Activated naive CD4-positive, alpha-beta T cell treated with anti-CD3 and anti-CD28 coated beads for 36 hours (primary cell): ENCODE measurements at regions not wholly inside any gene's neighbourhood (a gene's known extent, or its start where the extent isn't known, plus 50 kb on each side); places are given as distances from the start of the nearest gene placed in this dataset.
"Not testable (repeated sequence)": the region's sequence is repeated elsewhere in the genome, so short reads cannot be mapped to it uniquely, and the experiment has no call there.

Source experiments
- CTCF ChIA-PET: fragments of 350-600 bp; sonication (Branson Sonifier 250); formaldehyde crosslinking; loops from one replicate; lab custom pipeline; 2021; ENCODE audit warnings: antibody characterized with exemption; lab: Charles Lee
- DNase-seq: peaks from one replicate; pipeline ENCODE4 v3.0.0-alpha.2; 2020
- H3K27ac Mint-ChIP-seq: one replicate; pipeline ENCODE4 v1.8.0; 2021; ENCODE audit warnings: mild to moderate bottlenecking, mixed read lengths
- H3K27me3 Mint-ChIP-seq: one replicate; pipeline ENCODE4 v1.8.0; 2021; ENCODE audit warnings: low read depth, mixed read lengths
- H3K36me3 Mint-ChIP-seq: one replicate; pipeline ENCODE4 v1.8.0; 2021; ENCODE audit warnings: low read depth, mixed read lengths
- H3K4me1 Mint-ChIP-seq: one replicate; pipeline ENCODE4 v1.8.0; 2021; ENCODE audit warnings: low read depth, mixed read lengths
- H3K4me3 Mint-ChIP-seq: one replicate; pipeline ENCODE4 v1.8.0; 2021; ENCODE audit warnings: mild to moderate bottlenecking, moderate library complexity, mixed read lengths
- H3K9me3 Mint-ChIP-seq: one replicate; pipeline ENCODE4 v1.8.0; 2021; ENCODE audit warnings: mixed read lengths
- intact Hi-C: fragments of 100-400 bp; cut with micrococcal nuclease; formaldehyde crosslinking; loops from one replicate; pipeline ENCODE4 v1.15.1; 2023

DNA sequence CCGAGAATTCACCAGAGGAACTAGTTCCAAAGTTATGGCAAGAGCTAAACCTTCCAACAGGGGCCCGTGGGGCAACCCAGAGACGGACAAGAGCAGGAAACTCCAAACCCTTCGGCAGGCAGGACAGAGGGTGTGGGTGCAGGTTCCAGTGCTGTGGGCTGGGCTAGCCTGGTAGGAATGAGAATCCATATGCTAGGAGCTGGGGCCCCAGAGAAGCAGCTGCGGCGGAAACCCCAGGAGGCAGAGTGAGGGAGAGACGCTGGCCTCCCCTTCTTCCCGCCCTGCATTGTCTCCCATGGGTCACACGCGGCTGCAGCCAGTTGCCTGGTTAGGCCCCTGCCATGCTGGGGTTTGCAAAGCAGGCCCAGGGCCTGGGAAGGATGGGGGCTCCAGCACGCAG is 126.2 kb upstream of the ALDH3B2 start:
- H3K9me3 Mint-ChIP-seq, H3K27me3 Mint-ChIP-seq, H3K4me3 Mint-ChIP-seq, H3K36me3 Mint-ChIP-seq, DNase-seq, CTCF ChIA-PET, H3K27ac Mint-ChIP-seq: not testable (repeated sequence)
- intact Hi-C loops = loop anchor here (10.0 kb wide), 2 partner anchors 396 to 1126 kb away; partner anchors contain the start of genes PPP1CA, RBM4B and TBC1D10C
- peaks cover 21% of the 10 kb centered on the region for H3K4me1 Mint-ChIP-seq

DNA sequence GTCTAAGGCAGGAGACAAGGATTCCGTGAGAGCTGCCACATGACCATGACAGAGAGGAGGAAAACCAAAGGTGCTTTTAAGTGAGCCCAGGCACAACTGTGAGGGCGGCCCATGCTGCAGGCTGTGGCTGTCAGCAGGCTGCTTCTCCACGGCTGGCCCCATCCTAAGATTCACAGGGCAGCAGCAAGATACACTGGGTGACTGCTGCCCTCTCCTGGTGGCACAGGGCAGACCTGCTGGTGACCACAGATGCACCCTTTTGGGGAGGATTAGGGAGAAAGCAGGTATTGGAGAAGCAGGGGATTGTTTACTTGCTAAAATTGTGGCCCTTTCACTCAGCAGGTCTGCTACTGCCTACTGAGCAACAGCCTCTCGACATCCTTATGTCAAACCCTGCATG is 125.4 kb upstream of the ALDH3B2 start:
- H3K36me3 Mint-ChIP-seq, H3K9me3 Mint-ChIP-seq, H3K27me3 Mint-ChIP-seq, H3K4me3 Mint-ChIP-seq, H3K27ac Mint-ChIP-seq, CTCF ChIA-PET: not testable (repeated sequence)
- peak; percentile 18 for DNase-seq
- peaks cover 21% of the 10 kb centered on the region for H3K4me1 Mint-ChIP-seq
- intact Hi-C loops = loop anchor here (10.0 kb wide), 2 partner anchors 395 to 1125 kb away; partner anchors contain the start of genes PPP1CA, RBM4B and TBC1D10C

DNA sequence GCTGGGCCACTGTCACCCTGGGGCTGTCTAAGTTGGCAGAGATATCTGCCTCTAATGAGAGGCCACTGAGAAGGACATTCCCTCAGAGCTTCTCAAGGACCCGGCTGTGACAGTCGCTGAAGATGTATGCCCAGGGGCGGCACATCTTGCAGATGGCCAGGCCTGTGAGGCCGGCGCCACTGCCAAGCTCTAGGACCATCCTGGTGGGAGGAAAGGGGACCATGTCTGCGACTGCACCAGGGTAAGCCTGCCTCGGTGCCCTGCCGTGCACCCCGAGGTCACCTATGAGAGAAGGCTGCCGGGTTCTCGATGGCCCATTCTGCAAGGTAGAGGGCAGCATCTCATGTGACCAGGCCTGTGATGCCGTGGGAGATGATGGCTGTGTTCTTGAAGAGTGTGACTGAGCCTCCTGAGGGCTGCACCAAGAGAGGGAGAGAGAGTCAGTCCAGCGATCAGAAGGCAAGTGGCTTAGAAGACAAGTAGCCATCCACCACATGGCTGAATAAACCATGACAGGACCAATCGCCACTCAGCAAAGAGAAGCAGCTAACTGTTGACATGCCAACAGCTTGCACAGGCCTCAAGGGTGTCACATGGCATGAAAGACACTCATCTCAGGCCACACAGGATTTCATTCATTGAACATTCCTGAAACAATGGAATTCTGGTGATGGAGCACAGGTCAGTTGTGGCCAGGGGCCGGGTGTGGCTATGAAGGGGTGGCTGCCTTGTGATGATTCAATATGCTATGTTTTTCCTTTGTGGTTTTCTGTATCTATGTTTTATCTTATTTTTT is 123.5 kb upstream of the ALDH3B2 start:
- H3K9me3 Mint-ChIP-seq, H3K27me3 Mint-ChIP-seq, intact Hi-C loops, H3K36me3 Mint-ChIP-seq, DNase-seq, CTCF ChIA-PET, H3K4me3 Mint-ChIP-seq, H3K4me1 Mint-ChIP-seq, H3K27ac Mint-ChIP-seq: not testable (repeated sequence)

DNA sequence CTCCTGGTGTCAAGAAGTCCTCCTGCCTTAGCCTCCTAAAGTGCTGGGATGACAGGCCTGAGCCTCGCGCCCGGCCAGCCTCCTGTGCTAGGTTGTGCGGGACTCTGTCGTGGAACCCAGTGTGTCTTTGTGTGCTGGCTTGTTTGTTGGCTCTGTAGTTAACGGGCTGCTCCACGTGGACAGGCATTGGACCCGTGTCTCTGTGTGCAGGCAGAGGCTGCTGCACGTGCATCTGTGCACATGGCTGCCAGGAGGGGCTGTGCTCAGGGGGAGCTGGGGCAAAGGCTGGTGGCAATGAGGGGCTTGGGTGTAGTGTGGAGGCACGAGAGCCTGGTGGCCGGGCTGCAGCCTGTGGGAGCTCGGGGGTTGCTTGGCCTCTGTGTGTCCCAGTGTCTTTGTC is 121.3 kb upstream of the ALDH3B2 start:
- no peak overlapping the region for H3K27ac Mint-ChIP-seq
- H3K36me3 Mint-ChIP-seq = no peaks in the 10 kb centered on the region
- H3K4me3 Mint-ChIP-seq = no peak overlapping the region
- peaks cover 8% of the 10 kb centered on the region for H3K4me1 Mint-ChIP-seq
- no peak for DNase-seq
- intact Hi-C loops = no loop called here
- no peaks in the 10 kb centered on the region for H3K27me3 Mint-ChIP-seq
- CTCF ChIA-PET = no interaction called here
- no peaks in the 10 kb centered on the region for H3K9me3 Mint-ChIP-seq

DNA sequence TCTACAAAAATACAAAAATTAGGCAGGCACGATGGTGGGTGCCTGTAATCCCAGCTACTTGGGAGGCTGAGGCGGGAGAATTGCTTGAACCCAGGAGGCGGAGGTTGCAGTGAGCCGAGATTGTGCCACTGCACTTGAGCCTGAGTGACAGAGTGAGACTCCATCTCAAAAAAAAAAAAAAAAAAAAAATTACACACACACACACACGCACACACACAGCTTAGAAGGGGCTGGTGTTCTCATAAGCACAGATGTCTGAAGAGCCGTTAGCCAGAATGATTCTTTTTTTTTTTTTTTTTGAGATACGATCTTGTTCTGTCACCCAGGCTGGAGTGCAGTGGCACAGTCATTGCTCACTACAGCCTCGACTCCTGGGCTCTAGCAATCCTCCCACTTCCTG is 119.3 kb upstream of the ALDH3B2 start:
- H3K9me3 Mint-ChIP-seq, CTCF ChIA-PET, H3K27ac Mint-ChIP-seq, H3K4me3 Mint-ChIP-seq, DNase-seq, H3K27me3 Mint-ChIP-seq, H3K4me1 Mint-ChIP-seq, H3K36me3 Mint-ChIP-seq: not testable (repeated sequence)
- intact Hi-C loops = loop anchor here (5.0 kb wide), 1 partner anchor 151 kb away; no protein-coding TSS in a partner anchor

DNA sequence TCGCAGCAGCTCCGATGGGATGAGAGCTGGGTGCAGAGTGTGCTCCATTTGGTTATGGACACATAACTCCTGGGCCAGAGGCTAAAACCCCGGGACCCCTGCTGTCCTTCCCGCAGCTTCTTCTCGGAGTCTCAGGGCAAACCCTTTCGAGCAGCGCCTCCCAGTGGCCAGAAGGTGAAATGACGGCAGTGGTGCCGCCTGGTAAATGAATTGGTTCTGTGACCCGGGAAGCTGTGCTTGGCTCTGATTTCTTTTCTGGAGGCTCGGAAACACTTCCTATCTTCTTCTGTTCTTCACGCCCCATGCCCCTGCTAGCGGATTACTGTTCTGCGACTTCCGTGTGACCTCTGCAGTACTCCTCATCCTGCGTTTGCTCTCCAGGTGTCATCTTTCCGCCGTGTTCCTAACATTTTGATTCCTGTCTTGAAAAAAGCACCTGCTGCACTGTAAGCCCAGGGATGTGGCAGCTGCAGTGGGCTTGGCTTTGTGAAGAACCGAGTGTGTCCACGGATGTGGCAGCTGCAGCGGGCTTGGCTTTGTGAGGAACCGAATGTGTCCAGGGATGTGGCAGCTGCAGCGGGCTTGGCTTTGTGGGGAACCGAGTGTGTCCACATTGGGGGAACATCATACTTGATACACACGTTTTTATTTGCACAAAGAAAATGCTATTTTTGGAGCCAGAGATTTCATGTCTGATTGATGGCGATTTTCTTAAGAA is 118.0 kb upstream of the ALDH3B2 start:
- not testable (repeated sequence) for H3K27me3 Mint-ChIP-seq, H3K4me3 Mint-ChIP-seq, H3K36me3 Mint-ChIP-seq, H3K27ac Mint-ChIP-seq, H3K9me3 Mint-ChIP-seq, H3K4me1 Mint-ChIP-seq
- intact Hi-C loops = loop anchor here (5.0 kb wide), 1 partner anchor 150 kb away; no protein-coding TSS in a partner anchor
- CTCF ChIA-PET = interaction anchor here (0.6 to 0.7 kb wide), 3 partner anchors 113 to 1002 kb away, joined by 3 to 6 read pairs (median 4); partner anchors contain the start of gene NUDT8
- DNase-seq = peak; percentile 65

DNA sequence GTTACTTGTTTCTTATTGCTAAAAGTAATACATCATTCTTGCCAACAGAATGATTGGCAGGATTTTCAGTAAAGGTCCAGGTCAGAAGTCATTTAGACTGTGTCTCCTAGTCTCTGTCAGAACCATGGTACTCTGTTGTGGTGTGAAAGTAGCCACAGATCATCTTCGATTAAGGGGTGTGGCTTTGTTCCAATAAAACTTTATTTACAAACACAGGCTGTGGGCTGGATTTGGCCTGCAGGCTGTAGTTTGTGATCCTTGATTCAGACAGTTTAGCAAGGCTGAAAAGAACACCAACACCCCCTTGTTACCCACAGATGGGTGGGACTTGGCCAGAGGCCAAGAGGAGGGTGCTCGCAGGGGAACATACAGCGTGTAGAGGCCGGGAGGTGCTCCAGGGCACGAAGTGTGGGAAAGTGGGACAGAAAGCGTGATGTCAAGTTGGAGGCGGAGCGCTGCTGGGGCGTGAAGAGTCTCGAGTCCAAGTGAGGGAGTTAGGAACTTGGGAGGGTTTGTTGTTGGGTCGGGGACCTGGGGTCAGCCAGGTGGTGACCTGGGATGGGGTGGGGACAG is 117.3 kb upstream of the ALDH3B2 start:
- H3K27ac Mint-ChIP-seq, H3K4me1 Mint-ChIP-seq, H3K4me3 Mint-ChIP-seq, H3K36me3 Mint-ChIP-seq, H3K27me3 Mint-ChIP-seq, DNase-seq, H3K9me3 Mint-ChIP-seq: not testable (repeated sequence)
- intact Hi-C loops = loop anchor here (5.0 kb wide), 1 partner anchor 149 kb away; no protein-coding TSS in a partner anchor
- CTCF ChIA-PET = interaction anchor here (0.7 kb wide), 2 partner anchors 163 to 1002 kb away, joined by 3 to 4 read pairs; partner anchors contain the start of gene NUDT8

DNA sequence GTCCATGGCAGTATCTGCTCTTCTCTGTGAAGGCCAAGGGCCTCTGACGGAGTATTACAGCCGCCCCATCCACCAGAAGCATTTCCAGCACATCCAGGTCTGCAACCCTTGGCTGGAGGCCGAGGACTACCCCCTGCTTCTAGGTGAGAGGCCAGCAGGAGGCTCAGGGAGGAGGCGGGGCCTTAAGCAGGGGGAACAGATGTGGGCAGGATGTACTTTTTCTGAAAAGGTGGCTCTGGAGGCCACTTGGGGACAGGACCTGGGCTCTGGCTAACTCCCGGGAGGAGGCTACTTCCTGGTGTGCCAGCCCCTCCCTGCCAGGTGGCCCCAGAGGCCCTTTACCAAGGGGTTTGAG is 113.9 kb upstream of the ALDH3B2 start:
- intact Hi-C loops, DNase-seq: not testable (repeated sequence)

DNA sequence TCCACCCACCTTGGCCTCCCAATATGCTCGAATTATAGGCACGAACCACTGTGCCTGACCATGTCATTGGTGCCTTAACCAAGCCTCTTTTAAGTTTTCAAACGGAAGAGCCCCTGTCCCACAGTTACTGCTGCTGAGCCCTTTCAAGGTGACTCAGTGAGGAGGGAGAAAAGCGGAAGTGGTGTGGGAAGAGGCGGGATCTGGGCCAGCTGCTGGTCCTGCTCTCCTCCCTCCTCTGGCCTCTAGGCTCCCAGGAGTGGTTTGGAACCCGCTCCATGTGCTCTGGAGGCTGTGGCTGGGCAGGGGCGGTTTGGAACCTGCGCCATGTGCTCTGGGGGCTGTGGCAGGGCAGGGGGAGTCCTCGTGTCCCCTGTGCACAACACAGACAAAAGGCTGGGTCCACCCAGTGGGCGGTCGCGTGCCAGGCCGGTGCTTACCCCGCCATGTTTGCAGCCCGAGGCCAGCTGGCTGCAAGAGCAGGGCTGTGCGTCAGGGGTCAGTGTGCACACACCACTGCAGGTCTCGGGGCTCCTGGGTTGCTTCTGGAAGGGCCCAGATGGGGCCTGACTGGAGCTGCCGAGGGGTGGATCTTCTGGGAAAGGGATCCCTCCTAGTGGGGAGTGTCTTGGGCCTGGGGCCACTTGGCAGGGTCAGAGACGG is 113.4 kb upstream of the ALDH3B2 start:
- CTCF ChIA-PET, DNase-seq, H3K27me3 Mint-ChIP-seq, H3K9me3 Mint-ChIP-seq, H3K4me3 Mint-ChIP-seq, H3K4me1 Mint-ChIP-seq, H3K27ac Mint-ChIP-seq, intact Hi-C loops, H3K36me3 Mint-ChIP-seq: not testable (repeated sequence)

More for the DNA sequence above, 113.9 kb upstream of the ALDH3B2 start:
- H3K27ac Mint-ChIP-seq, CTCF ChIA-PET, H3K4me1 Mint-ChIP-seq, H3K27me3 Mint-ChIP-seq, H3K9me3 Mint-ChIP-seq, H3K36me3 Mint-ChIP-seq, H3K4me3 Mint-ChIP-seq: not testable (repeated sequence)

DNA sequence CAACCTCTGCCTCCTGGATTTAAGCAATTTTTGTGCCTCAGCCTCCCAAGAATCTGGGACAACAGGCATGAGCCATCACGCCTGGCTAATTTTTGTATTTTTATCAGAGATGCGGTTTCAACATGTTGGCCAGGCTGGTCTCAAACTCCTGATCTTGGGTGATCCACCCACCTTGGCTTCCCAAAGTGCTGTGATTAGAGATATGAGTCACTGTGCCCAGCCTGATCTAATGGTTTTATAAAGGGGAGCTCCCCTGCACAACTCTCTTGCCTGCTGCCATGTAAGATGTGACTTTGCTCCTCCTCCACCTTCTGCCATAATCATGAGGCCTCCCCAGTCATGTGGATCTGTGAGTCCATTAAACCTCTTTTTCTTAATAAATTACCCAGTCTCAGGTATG is 107.5 kb upstream of the ALDH3B2 start:
- H3K36me3 Mint-ChIP-seq, H3K4me1 Mint-ChIP-seq, CTCF ChIA-PET, H3K27me3 Mint-ChIP-seq, H3K27ac Mint-ChIP-seq, H3K9me3 Mint-ChIP-seq, H3K4me3 Mint-ChIP-seq, DNase-seq, intact Hi-C loops: not testable (repeated sequence)

DNA sequence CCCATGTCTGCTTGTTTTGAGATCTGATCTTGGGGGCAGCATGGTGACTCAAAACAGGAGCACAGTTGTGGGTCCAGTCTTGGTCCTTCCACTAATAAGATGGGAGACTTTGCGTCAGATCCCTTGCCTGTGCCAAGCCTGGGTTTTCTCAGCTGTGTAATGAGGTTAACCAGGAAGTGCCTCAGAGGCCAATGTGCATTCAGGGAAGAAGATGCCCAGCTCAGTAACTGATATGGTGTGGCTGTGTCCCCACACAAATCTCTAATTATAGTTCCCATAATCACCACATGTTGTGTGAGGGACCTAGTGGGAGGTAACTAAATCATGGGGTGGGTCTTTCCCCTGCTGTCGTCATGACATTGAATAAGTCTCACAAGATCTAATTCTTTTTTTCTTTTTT is 107.1 kb upstream of the ALDH3B2 start:
- H3K36me3 Mint-ChIP-seq, intact Hi-C loops, H3K27me3 Mint-ChIP-seq, H3K9me3 Mint-ChIP-seq, DNase-seq, H3K4me1 Mint-ChIP-seq, CTCF ChIA-PET, H3K4me3 Mint-ChIP-seq, H3K27ac Mint-ChIP-seq: not testable (repeated sequence)

DNA sequence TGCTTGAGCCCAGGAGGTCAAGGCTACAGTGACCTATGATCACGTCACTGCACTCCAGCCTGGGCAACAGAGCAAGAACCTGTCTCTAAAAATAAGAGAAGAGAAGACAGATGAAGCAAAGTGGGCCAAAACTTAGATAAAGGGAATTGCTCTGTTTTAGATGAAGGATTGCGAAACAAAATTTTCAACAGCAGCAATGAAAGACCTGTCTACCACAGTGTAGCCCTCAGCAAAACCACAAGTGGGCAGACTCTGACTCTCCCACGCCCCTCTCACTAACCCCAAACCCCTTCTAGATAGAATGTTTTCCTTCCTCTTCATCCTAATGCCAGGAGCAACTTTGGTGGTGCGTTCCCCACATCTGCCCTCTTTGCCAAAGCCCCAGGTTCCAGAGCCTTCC is 105.6 kb upstream of the ALDH3B2 start:
- H3K4me3 Mint-ChIP-seq = no peak overlapping the region
- DNase-seq = no peak
- intact Hi-C loops = no loop called here
- H3K9me3 Mint-ChIP-seq = no peaks in the 10 kb centered on the region
- H3K36me3 Mint-ChIP-seq = no peaks in the 10 kb centered on the region
- H3K27ac Mint-ChIP-seq = no peak overlapping the region
- H3K27me3 Mint-ChIP-seq = peaks cover 10% of the 10 kb centered on the region
- H3K4me1 Mint-ChIP-seq = no peaks in the 10 kb centered on the region
- CTCF ChIA-PET = no interaction called here
